ENCODE measurements at regions not wholly inside any gene's neighbourhood (a gene's known extent, or its start where the extent isn't known, plus 50 kb on each side); places are given as distances from the start of the nearest gene placed in this dataset.
"Not testable (repeated sequence)": the region's sequence is repeated elsewhere in the genome, so short reads cannot be mapped to it uniquely, and the experiment has no call there.

DNA sequence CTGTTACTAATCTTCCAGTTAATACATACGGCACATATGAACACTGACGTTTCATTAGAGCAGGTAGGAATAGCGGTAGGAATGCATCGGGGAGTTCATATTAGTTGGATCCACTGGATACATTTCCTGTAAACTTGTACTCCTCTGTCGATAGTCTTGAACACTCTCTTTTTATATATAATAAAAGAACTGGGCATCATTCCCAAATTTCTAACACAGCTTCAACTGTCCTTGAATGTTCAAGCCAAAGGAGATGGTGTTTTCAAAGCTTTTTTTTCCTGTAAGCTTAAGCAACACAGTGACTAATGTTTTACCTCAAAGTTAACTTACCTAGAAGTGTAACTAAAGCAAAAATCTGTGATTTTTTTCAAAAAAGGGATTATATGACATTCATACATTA is 195.3 kb downstream of the UTRN start:
- no peak for FAIRE-seq

DNA sequence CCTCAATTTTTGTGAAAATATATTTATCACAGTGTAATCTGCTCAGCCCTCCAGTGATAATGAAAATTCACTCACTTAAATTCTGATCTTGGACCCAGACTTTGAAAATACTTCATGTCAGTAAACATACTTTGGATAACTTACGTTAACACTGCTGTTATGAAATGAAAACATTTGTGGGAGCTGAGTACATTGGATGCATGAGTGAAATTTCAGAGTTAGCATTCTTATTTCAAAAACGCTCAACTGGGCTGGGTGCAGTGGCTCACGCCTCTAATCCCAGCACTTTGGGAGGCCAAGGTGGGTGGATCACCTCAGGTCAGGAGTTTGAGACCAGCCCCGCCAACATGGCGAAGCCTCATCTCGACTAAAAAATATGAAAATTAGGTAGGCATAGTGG is 196.4 kb downstream of the UTRN start:
- no peak for FAIRE-seq

DNA sequence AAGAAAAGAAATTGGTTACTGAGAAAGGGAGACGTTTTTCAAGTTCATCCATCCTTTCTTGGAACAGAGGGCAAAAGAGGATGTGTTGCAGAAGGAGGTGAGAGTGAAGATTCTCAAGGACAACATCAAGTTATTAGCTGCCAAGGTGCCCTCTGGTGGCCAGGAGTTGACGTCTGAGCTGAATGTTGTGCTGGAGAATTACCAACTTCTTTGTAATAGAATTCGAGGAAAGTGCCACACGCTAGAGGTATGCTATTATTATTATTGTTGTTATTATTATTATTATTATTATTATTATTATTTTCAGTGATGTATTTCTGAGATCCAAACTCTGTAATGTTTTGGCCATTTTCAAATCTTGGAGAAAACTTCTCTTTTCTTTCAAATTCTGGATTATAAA is 197.0 kb downstream of the UTRN start:
- FAIRE-seq: peak; percentile 76

DNA sequence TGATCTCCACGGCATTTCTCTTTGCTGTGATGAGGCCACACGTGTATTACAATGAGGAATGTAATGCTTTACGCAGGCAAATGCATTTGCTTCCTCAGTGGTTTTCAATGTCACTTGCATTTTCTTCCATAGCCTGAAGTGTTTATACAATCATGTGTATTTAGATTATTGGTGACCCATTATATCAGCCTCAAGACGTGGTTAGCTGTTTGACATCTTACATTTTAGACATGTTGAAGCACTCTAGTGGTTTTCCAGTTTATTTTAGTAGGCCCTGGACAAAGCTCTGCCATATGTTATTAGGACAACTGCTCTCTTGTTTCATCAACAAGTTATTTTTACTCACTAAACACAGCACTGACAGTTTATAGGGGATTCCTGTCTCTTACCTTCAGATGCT is 200.4 kb downstream of the UTRN start:
- FAIRE-seq: no peak

DNA sequence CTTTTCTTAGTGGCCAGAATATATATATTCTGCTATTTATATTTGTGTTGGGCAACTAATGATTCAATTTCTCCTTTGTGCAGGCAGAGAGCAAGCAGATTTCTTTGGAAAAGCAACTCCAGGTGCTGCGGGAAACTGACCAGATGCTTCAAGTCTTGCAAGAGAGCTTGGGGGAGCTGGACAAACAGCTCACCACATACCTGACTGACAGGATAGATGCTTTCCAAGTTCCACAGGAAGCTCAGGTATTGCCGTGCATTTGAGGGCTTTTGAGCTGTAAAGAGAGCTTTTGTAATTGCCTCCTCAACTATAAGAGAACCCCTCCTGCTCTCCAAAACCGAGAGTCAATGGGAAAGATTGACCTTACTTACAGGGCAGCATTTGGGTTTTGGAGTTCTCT is 203.5 kb downstream of the UTRN start:
- no peak for FAIRE-seq

DNA sequence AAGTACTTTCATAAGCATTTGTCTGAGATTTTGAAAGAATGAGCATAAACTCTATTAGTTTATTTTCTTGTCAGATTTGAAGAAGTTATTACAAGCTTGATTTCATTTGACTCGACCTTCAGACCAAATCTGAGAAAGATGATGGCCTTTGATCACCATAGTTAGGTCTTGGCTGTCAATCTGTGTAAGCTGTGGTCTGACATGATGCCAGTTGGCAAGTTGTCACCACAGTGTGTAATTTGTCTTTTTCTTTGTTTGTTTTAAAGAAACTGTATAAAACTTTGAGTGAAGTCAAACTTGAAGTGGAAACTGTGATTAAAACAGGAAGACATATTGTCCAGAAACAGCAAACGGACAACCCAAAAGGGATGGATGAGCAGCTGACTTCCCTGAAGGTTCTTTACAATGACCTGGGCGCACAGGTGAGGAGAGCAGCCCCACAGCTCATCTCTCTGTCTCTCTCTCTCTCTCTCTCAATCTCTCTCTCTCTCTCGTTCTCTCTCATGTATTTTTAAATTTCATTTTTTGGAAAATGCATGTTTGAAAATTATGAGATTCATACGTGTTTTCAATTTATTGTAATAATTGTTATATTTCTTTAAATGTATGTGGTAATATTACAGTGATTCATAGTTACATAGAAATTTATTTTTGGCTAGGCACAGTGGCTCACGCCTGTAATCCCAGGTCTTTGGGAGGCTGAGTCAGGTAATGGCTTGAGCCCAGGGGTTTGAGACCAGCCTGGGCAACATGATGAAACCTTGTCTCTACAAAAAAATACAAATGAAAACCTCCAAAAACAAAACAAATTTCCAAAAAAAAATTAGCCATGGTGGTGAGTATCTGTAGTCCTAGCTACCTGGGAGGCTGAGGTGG is 208.1 kb downstream of the UTRN start:
- no peak for FAIRE-seq

DNA sequence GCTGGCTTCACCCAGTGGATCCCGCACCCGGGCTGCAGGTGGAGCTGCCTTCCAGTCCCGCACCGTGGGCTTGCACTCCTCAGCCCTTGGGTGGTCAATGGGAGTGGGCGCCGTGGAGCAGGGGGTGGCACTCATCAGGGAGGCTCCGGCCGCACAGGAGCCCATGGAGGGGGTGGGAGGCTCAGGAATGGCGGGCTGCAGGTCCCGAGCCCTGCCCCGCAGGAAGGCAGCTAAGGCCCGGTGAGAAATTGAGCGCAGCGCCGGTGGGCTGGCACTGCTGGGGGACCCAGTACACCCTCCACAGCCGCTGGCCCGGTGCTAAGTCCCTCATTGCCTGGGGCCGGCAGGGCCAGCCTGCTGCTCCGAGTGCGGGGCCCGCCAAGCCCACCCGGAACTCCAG is 209.9 kb downstream of the UTRN start:
- not testable (repeated sequence) for FAIRE-seq

DNA sequence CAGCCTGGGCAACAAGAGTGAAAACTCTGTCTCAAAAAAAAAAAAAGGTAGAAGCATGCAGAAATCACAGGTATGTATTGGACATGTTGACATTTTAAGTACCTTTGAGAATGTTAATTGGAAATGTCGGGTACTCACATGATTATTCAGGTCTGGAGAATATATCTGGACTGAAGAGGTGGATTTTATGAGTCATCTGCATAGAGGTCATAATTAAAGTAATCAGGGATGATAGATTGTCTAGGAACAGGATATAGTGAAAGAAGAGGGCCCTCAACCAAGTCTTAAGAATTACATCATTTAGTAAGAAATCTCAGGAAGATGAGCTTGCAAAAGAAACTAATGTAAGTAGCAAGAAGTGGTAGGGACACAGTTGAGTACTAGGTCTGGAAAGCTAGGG is 212.5 kb downstream of the UTRN start:
- FAIRE-seq: no peak

DNA sequence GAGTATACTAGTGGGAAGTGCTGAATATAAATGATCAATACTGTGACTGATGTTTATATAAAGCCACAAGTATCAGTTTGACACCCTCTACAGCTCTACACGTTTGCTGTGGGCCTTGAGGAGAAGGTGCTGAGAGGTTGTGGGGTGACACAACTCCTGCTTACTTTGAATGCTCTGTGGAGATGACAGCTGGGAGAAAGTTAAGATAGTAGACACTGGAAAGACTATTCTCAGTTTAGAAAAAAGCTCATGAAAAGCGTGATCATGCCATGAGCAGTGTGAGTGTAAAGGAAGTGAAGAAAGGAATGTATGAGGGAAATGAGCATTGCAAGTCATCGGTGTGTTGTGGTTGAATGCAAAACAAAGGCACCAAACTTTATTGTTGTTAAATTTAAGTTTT is 215.8 kb downstream of the UTRN start:
- no peak for FAIRE-seq

DNA sequence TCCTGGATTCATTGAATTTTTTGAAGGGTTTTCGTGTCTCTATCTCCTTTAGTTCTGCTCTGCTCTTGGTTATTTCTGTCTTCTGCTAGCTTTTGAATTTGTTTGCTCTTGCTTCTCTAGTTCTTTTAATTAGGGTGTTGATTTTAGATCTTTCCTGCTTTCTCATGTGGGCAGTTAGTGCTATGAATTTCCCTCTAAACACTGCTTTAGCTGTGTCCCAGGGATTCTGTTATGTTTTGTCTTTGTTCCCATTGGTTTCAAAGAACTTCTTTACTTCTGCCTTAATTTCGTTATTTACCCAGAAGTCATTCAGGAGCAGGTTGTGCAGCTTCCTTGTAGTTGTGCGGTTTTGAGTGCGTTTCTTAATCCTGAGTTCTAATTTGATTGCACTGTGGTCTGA is 220.1 kb downstream of the UTRN start:
- FAIRE-seq: not testable (repeated sequence)

DNA sequence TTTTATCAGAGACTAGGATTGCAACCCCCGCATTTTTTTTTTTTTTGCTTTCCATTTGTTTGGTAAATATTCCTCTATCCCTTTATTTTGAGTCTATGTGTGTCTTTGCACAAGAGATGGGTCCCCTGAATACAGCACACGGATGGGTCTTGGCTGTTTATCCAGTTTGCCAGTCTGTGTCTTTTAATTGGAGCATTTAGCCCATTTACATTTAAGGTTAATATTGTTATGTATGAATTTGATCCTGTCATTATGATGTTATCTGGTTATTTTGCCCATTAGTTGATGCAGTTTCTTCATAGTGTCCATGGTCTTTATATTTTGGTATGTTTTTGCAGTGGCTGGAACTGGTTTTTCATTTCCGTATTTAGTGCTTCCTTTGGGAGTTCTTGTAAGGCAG is 220.9 kb downstream of the UTRN start:
- not testable (repeated sequence) for FAIRE-seq

DNA sequence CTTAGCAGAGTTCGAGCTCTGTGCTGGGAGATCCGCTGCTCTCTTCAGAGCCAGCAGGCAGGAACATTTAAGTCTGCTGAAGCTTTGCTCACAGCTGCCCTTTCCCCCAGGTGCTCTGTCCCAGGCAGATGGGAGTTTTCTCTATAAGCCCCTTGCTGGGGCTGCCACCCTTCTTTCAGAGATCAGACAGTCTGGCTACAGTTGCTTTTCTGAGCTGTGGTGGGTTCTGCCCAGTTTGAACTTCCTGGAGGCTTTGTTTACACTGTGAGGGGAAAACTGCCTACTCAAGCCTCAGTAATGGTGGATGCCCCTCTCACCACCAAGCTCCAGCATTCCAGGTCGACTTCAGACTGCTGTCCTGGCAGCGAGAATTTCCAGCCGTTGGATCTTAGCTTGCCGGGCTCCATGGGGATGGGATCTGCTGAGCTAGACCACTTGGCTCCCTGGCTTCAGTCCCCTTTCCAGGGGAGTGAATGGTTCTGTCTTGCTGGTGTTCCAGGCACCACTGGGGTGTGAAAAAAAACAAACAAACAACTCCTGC is 222.7 kb downstream of the UTRN start:
- not testable (repeated sequence) for FAIRE-seq

DNA sequence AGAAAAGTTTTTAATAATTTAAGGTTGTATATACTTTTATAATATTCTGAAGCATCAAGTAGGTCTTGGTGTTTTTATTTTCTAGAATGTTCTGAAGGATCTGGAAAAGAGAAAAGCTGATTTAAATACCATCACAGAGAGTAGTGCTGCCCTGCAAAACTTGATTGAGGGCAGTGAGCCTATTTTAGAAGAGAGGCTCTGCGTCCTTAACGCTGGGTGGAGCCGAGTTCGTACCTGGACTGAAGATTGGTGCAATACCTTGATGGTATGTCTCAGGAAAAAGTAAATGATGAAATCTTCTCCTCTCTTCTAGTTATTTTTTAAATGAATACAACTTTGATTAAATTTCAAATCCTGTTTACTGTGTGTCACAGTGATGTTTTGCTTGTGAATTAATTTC is 225.7 kb downstream of the UTRN start:
- no peak for FAIRE-seq

DNA sequence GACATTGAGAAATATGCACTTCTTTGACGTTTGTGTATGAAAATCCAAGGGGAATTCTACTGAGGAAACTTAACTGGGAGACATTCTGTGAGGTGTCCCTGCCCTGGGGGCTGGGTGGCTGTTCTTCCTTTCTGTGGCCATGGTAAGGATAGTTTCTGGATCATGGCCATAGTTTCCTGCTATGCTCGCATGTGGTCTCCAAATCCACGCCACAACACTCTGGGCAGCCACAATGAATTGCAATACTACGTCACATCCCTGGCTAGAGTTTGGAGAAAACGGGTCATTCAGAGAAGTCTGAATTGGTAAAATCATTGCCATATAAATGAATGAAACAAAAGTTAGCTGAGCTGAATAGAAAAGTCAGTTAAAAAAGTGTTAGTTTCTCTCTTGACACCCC is 230.6 kb downstream of the UTRN start:
- FAIRE-seq: no peak

DNA sequence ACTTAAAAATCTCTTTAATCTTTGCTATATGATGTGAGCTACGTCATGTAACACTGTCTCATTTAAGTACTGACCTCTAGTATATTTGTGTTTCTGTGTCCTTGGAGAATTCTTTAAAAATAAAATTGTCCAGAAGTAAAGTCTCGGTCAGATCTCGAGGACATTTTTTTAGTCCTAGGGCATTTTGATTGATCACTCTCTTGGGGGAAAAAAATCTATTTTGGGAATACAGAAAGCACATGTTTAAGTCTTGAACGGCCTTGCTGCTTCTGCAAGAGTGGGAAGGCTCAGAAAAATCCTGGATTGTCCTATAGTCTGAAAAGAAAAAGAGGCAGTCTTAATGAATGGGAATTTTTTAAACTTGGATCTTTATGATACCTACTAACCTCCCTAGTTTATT is 234.3 kb downstream of the UTRN start:
- FAIRE-seq: no peak

DNA sequence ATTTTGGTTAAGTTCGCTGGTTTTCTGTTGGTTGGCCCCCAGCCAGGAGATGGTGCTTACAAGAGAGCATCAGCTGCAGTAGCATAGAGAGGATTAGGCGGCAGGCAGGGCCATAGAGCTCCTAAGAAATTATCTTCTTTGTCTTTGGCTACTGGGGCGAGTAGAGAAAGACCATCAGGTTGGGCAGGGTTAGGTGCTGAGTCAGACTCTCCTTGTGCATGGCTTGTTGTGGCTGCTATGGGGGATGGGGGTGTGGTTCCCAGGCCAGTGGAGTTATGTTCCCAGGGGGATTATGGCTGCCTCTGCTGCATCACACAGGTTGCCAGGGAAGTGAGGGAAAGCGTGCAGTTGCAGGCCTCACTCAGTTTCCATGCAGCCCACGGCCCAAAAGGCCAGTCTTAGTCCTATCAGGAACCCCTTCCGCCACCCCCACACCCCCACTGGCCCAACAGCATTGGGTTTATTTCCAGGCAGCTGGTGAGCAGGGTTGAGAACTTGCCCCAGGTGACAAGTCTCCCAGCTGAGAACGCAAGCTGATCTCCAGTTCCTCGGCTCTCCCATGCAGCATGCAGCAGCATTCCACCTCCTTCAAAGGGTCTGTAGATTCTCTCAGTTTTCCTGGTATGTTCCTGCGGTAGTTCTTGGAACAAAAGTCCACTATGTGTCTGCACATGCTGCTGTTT is 243.7 kb downstream of the UTRN start:
- FAIRE-seq: no peak

DNA sequence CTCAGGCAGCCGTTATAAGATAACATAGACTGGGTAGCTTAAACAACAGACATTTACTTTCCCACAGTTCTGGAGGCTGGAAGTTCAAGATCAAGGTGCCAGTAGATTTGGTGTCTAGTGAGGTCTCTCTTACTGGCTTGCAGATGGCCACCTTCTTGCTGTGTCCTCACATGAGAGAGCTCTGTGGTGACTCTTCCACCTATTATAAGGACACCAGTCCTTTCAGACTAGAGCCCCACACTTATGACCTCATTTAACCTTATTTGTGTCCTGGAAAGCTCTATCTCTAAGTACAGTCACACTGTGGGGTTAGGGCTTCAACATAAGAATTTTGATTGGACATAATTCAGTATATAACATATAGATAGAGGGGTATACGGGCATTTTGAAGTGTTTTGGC is 245.0 kb downstream of the UTRN start:
- FAIRE-seq: no peak

DNA sequence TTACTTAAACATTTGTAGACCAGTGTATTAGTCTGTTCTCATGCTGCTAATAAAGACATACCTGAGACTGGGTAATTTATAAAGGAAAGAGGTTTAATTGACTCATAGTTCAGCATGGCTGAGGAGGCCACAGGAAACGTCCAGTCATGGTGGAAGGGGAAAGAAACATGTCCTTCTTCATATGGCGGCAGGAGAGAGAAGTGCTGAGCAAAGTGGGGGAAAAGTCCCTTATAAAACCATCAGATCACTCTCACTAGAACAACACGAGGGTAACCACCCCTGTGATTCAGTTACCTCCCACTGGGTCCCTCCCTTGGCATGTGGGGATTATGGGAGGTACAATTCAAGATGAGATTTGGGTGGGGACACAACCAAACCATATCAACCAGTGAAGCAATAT is 247.1 kb downstream of the UTRN start:
- FAIRE-seq: not testable (repeated sequence)

DNA sequence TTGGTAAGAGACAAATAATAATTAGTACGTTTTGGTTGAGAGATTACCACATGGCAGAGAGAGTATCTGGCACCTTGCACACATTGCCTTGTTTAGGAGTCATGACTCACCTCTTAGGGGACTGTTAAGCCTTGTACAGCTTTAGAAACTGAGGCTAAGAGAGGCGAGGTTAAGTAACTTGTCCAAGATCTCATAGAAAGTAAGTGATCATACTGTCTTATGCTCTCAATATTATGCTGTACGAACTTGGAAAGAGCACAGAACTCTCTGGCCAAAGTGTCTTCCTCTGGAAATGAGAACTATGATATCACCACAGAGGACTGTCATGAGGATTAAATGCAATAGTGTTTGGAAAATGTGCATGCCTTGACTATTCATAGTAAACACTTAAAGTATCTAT is 249.0 kb downstream of the UTRN start:
- FAIRE-seq: no peak

DNA sequence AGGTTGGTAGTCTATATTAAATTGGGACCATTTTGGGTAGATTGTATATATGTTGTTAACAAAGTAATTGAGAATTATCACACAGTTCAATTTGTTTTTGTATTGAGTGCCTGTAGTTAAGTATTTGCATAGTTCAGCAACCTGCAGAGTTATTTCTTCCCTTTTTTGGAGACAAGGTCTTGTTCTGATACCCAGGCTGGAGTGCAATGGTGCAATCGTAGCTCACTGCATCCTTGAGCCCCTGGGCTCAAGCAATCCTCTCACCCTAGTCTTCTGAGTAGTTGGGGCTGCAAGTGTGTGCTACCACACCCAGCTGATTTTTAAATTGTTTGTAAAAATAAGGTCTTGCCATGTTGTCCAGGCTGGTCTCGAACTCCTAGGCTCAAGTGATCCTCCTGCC is 250.5 kb downstream of the UTRN start:
- no peak for FAIRE-seq

DNA sequence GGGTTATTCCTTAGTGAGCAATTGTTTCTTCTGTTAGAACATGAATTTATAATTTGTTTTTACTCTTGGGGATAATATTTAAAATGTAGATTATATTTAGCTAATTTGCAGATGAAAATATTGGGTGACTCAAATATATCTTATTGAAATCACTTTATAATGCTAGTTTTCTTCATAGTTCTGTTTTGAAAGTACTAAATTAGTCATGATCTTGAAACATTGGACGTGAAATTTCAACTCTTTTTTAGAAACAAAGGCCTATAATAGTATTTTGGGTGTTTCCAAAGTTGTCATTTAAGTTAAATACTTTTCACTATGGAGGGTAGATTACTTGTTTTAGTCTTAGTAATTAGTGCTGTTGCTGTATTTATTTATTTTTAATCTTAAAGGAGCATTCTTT is 250.9 kb downstream of the UTRN start:
- FAIRE-seq: no peak

DNA sequence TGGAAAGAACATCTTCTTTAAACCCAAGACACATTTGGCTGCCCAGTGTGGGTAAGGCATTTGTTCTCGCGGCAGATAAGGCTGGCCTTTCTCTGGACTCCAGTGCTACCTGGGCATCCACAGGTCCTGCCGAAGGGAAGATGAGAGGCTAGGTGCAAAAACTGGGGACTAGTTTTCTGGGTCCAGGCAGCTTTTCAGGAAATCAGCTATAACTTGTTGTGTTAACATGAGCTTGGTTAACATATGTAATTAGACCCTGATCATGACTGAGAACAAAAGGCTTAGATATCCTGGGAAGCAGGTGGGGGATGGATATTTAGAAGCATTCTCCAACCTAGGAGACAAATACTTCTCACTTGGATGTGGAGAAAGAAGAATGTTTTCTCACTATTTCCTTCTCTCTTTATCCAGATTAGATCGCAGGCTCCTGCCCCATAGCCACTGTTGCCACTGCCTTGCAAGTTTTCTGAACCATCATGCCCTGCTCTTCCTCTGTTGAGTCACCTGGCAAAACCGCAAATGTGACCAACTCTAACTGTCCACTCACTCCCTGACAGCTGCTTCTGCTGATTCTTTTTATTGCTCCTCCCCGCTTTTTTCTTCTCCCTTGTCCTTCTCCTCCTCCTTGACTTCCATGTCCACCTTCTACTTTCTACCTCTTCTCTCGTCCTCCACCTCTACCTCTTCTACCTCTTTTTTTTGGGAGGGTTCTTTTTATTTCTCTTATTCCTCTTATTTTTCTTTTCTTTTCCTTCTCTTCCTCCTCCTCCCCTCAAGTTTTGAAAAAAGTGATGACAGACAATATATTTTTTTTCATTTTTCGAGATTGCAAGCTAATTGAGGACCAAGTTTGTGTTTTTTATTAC is 258.1 kb downstream of the UTRN start:
- FAIRE-seq: no peak

DNA sequence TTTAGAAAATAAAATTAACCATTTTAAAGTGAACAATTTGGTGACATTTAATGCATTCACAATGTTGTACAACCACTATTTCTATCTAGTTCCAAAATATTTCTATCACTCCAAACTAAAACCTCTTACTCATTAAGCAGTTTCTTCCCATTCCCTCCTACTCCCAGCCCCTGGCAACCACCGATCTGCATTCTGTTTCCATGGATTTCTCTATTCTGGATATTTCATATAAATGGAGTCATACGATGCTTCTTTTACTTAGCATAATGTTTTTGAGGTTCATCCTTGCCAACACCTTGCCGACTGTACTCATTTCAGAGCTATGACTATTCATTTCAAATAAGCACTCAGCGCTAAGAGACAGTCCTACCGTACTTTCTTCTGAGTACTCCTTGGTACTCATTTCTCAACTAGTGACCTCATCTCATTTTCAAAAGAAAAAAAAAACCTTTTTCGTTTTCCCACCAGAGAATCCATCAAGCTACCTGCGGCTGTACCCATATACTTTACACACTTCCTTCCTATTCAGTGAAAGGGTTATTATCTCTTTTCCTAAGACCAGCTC is 259.2 kb downstream of the UTRN start:
- no peak for FAIRE-seq
